GM19463 (cell line): ENCODE measurements at regions not wholly inside any gene's neighbourhood (a gene's known extent, or its start where the extent isn't known, plus 50 kb on each side); places are given as distances from the start of the nearest gene placed in this dataset.
"Not testable (repeated sequence)": the region's sequence is repeated elsewhere in the genome, so short reads cannot be mapped to it uniquely, and the experiment has no call there.

Source experiments
- ATAC-seq: cut with Tn5 transposase; IDR thresholded peaks from one replicate; pipeline ENCODE4 v1.9.1; 2021; ENCODE audit warnings: mild to moderate bottlenecking, moderate library complexity; ENCODE audit not compliant: unreplicated experiment

- no peak for ATAC-seq
Observed at GRCh38 chr11:127800989-127801688, 786.2 kb downstream of the ETS1 start.

GRCh38 chr11:127795326-127795725 lies 792.0 kb downstream of the ETS1 start:
- no peak for ATAC-seq

- no peak for ATAC-seq
Observed at GRCh38 chr11:127791844-127792243, 791.3 kb upstream of the KIRREL3 start.

- ATAC-seq, result no peak
Observed at GRCh38 chr11:127790592-127790991, 790.0 kb upstream of the KIRREL3 start.

- no peak for ATAC-seq
Observed at GRCh38 chr11:127789927-127790326, 789.4 kb upstream of the KIRREL3 start.

GRCh38 chr11:127772938-127773337 lies 772.4 kb upstream of the KIRREL3 start:
- not testable (repeated sequence) for ATAC-seq

- ATAC-seq, result not testable (repeated sequence)
Observed at GRCh38 chr11:127768931-127769330, 768.4 kb upstream of the KIRREL3 start.

GRCh38 chr11:127766734-127767133 lies 766.2 kb upstream of the KIRREL3 start:
- ATAC-seq, result no peak

- no peak for ATAC-seq
Observed at GRCh38 chr11:127738771-127739286, 738.3 kb upstream of the KIRREL3 start.

GRCh38 chr11:127737499-127737898 lies 736.9 kb upstream of the KIRREL3 start:
- ATAC-seq, result no peak

- ATAC-seq, result no peak
Observed at GRCh38 chr11:127733552-127733951, 733.0 kb upstream of the KIRREL3 start.

GRCh38 chr11:127726367-127726766 lies 725.8 kb upstream of the KIRREL3 start:
- no peak for ATAC-seq

- ATAC-seq, result no peak
Observed at GRCh38 chr11:127723714-127724113, 723.1 kb upstream of the KIRREL3 start.

- no peak for ATAC-seq
Observed at GRCh38 chr11:127713226-127713625, 712.7 kb upstream of the KIRREL3 start.

- ATAC-seq, result no peak
Observed at GRCh38 chr11:127711748-127712147, 711.2 kb upstream of the KIRREL3 start.

GRCh38 chr11:127710831-127711230 lies 710.3 kb upstream of the KIRREL3 start:
- ATAC-seq, result no peak

GRCh38 chr11:127709960-127710359 lies 709.4 kb upstream of the KIRREL3 start:
- no peak for ATAC-seq

- ATAC-seq, result no peak
Observed at GRCh38 chr11:127693686-127694085, 693.1 kb upstream of the KIRREL3 start.

- ATAC-seq, result no peak
Observed at GRCh38 chr11:127683321-127683720, 682.8 kb upstream of the KIRREL3 start.

GRCh38 chr11:127679816-127680545 lies 679.4 kb upstream of the KIRREL3 start:
- ATAC-seq, result no peak

GRCh38 chr11:127678631-127679030 lies 678.1 kb upstream of the KIRREL3 start:
- ATAC-seq, result no peak
